NCI-H1105 treated with DMSO at 0.1 percent for 48 hours (cell line): ENCODE measurements at regions not wholly inside any gene's neighbourhood (a gene's known extent, or its start where the extent isn't known, plus 50 kb on each side); places are given as distances from the start of the nearest gene placed in this dataset.

Experiments
- DNase-seq: peaks from one replicate; lab custom pipeline; 2025; lab: John Stamatoyannopoulos, UW

GRCh38 chr12:43179486-43179885 lies 372.5 kb downstream of the ADAMTS20 start:
- no peak for DNase-seq

GRCh38 chr12:43177276-43177675 lies 374.7 kb downstream of the ADAMTS20 start:
- DNase-seq, result no peak

GRCh38 chr12:43169115-43169681 lies 382.8 kb downstream of the ADAMTS20 start:
- no peak for DNase-seq

GRCh38 chr12:43167691-43168090 lies 384.3 kb downstream of the ADAMTS20 start:
- DNase-seq, result peak; percentile 11

GRCh38 chr12:43165351-43165750 lies 386.7 kb downstream of the ADAMTS20 start:
- DNase-seq, result no peak

- DNase-seq, result no peak
These were observed 389.9 kb downstream of the ADAMTS20 start for GRCh38 chr12:43162138-43162537.

GRCh38 chr12:43159506-43159905 lies 392.5 kb downstream of the ADAMTS20 start:
- no peak for DNase-seq

GRCh38 chr12:43158126-43158525 lies 393.9 kb downstream of the ADAMTS20 start:
- DNase-seq, result no peak

GRCh38 chr12:43155376-43155775 lies 396.6 kb downstream of the ADAMTS20 start:
- DNase-seq, result no peak

GRCh38 chr12:43154498-43155045 lies 397.4 kb downstream of the ADAMTS20 start:
- DNase-seq, result no peak

- DNase-seq, result no peak
These were observed 400.5 kb downstream of the ADAMTS20 start for GRCh38 chr12:43151441-43151981.

GRCh38 chr12:43148691-43149090 lies 403.3 kb downstream of the ADAMTS20 start:
- DNase-seq, result no peak

- DNase-seq, result no peak
These were observed 404.1 kb downstream of the ADAMTS20 start for GRCh38 chr12:43147878-43148277.

- DNase-seq, result no peak
These were observed 406.5 kb downstream of the ADAMTS20 start for GRCh38 chr12:43145481-43145880.

- DNase-seq, result no peak
These were observed 408.7 kb downstream of the ADAMTS20 start for GRCh38 chr12:43143278-43143677.

GRCh38 chr12:43132291-43132690 lies 419.7 kb downstream of the ADAMTS20 start:
- no peak for DNase-seq

GRCh38 chr12:43131301-43131700 lies 420.7 kb downstream of the ADAMTS20 start:
- no peak for DNase-seq

GRCh38 chr12:43127886-43128549 lies 424.0 kb downstream of the ADAMTS20 start:
- no peak for DNase-seq

- DNase-seq, result no peak
These were observed 425.2 kb downstream of the ADAMTS20 start for GRCh38 chr12:43126652-43127375.

- no peak for DNase-seq
These were observed 428.5 kb downstream of the ADAMTS20 start for GRCh38 chr12:43123461-43123860.

GRCh38 chr12:43120150-43120549 lies 431.9 kb downstream of the ADAMTS20 start:
- no peak for DNase-seq

GRCh38 chr12:43118881-43119280 lies 433.1 kb downstream of the ADAMTS20 start:
- DNase-seq, result no peak

GRCh38 chr12:43118234-43118633 lies 433.8 kb downstream of the ADAMTS20 start:
- no peak for DNase-seq
